ENCODE measurements at regions not wholly inside any gene's neighbourhood (a gene's known extent, or its start where the extent isn't known, plus 50 kb on each side); places are given as distances from the start of the nearest gene placed in this dataset.

DNA sequence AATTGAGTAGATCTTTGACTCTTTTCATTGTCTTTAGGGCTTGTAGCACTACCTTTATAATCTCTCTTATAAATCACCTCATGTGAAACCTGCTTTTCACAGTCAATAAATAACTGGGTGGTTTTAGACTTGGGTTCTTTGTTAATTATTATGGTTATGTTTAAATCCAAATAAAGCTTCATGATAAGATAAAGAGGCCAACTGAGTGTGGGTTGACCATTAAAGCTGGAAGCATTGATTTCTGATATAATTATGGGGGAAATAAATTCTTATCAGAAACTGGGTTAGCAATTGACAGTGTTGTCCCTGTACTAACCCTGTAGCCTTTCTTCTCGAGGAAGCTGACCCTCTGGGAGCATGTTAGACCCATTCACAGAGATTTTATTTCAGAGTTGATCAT is 384.7 kb upstream of the LCORL start:
- Mint-ChIP-seq H3K4me3 (no peak overlapping the region), H3K27ac (no peak overlapping the region)
- CTCF ChIA-PET, result no interaction called here

GRCh38 chr4:18405054-18405453 is 383.5 kb upstream of the LCORL start:
- no peak overlapping the region for H3K4me3 ChIP-seq (ENCODE audit: low read length)
- ChIA-PET POLR2A (no interaction called here), CTCF (no interaction called here)
- Mint-ChIP-seq H3K4me1 (peaks cover 0 to 2% (median 0%) of the 10 kb centered on the region in 7 donors), H3K27me3 (peaks cover 0 to 9% (median 7%) of the 10 kb centered on the region in 5 donors), H3K4me3 (no peak overlapping the region), H3K9me3 (peaks cover 0 to 2% (median 0%) of the 10 kb centered on the region in 11 donors), H3K36me3 (no peaks in the 10 kb centered on the region), H3K27ac (no peak overlapping the region)
- H3K4me1 ChIP-seq (ENCODE audit: control insufficient read depth in 2 of 2, insufficient read depth in 2 of 2, low read length in 2 of 2), result no peaks in the 10 kb centered on the region
- no peaks in the 10 kb centered on the region for H3K36me3 ChIP-seq (ENCODE audit: control insufficient read depth in 2 of 3, insufficient read depth in 3 of 3, low read length in 3 of 3)
- DNase-seq, result no peak
- no peaks in the 10 kb centered on the region for H3K27me3 ChIP-seq (ENCODE audit: control insufficient read depth in 2 of 2, insufficient read depth in 2 of 2, low read length in 2 of 2)
- H3K27ac ChIP-seq (ENCODE audit: low read depth, low read length), result no peak overlapping the region
- intact Hi-C loops (cut with micrococcal nuclease), result no loop called here
- ATAC-seq, result no peak
- no peaks in the 10 kb centered on the region for H3K9me3 ChIP-seq (ENCODE audit: control insufficient read depth in 2 of 3, low read length in 3 of 3)

More for the DNA sequence above, 384.7 kb upstream of the LCORL start:
- no peak for ATAC-seq
- H3K27me3 ChIP-seq (ENCODE audit: control insufficient read depth in 2 of 2, insufficient read depth in 2 of 2, low read length in 2 of 2), result no peaks in the 10 kb centered on the region
- H3K4me3 ChIP-seq (ENCODE audit: low read length), result no peak overlapping the region
- no peak for DNase-seq
- Mint-ChIP-seq H3K36me3 (no peaks in the 10 kb centered on the region), H3K4me1 (peaks cover 0 to 2% (median 0%) of the 10 kb centered on the region in 7 donors), H3K9me3 (peaks cover 0 to 2% (median 0%) of the 10 kb centered on the region in 11 donors), H3K27me3 (peaks cover 0 to 12% (median 6%) of the 10 kb centered on the region in 5 donors)
- intact Hi-C loops (cut with micrococcal nuclease), result no loop called here
- POLR2A ChIA-PET, result interaction anchor here (0.6 kb wide), 1 partner anchor 256 kb away, joined by 3 read pairs; no protein-coding TSS in a partner anchor
- no peaks in the 10 kb centered on the region for H3K9me3 ChIP-seq (ENCODE audit: control insufficient read depth in 2 of 3, low read length in 3 of 3)
- no peak overlapping the region for H3K27ac ChIP-seq (ENCODE audit: low read depth, low read length)
- H3K36me3 ChIP-seq (ENCODE audit: control insufficient read depth in 2 of 3, insufficient read depth in 3 of 3, low read length in 3 of 3), result no peaks in the 10 kb centered on the region
- H3K4me1 ChIP-seq (ENCODE audit: control insufficient read depth in 2 of 2, insufficient read depth in 2 of 2, low read length in 2 of 2), result no peaks in the 10 kb centered on the region

DNA sequence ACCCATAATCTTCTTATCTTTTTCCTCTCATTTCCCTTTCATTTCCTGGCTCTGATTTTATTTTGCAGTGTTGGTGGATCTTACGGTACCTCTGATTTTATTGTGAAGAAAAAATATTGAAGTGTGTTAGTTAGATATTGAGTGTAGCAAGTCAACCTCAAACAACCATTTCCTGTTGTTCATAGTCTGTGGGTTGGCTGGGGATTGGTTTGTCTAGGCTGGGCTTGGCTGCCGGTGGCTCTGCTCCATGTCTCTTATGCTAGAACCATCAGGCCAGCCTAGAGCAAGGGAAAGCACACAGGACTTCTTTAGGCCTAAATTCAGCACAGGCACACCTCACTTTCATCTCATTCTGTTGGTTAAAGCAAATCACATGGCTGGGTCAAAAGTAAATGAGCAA is 383.1 kb upstream of the LCORL start:
- CTCF ChIA-PET, result no interaction called here
- peaks cover 0 to 2% (median 0%) of the 10 kb centered on the region in 11 donors for H3K9me3 Mint-ChIP-seq
- H3K9me3 ChIP-seq (ENCODE audit: control insufficient read depth in 2 of 3, low read length in 3 of 3), result no peaks in the 10 kb centered on the region
- intact Hi-C loops (cut with micrococcal nuclease), result no loop called here
- no peak for DNase-seq
- no peaks in the 10 kb centered on the region for H3K36me3 Mint-ChIP-seq
- no peak for ATAC-seq
- peaks cover 0 to 2% (median 0%) of the 10 kb centered on the region in 7 donors for H3K4me1 Mint-ChIP-seq
- no peaks in the 10 kb centered on the region for H3K36me3 ChIP-seq (ENCODE audit: control insufficient read depth in 2 of 3, insufficient read depth in 3 of 3, low read length in 3 of 3)
- H3K4me3 Mint-ChIP-seq, result no peak overlapping the region
- H3K27ac ChIP-seq (ENCODE audit: low read depth, low read length), result no peak overlapping the region
- no peak overlapping the region for H3K4me3 ChIP-seq (ENCODE audit: low read length)
- H3K4me1 ChIP-seq (ENCODE audit: control insufficient read depth in 2 of 2, insufficient read depth in 2 of 2, low read length in 2 of 2), result no peaks in the 10 kb centered on the region
- H3K27me3 ChIP-seq (ENCODE audit: control insufficient read depth in 2 of 2, insufficient read depth in 2 of 2, low read length in 2 of 2), result no peaks in the 10 kb centered on the region
- peaks cover 0 to 10% (median 7%) of the 10 kb centered on the region in 5 donors for H3K27me3 Mint-ChIP-seq
- POLR2A ChIA-PET, result no interaction called here
- no peak overlapping the region for H3K27ac Mint-ChIP-seq

- Histone ChIP-seq H3K4me3 (ENCODE audit: low read length) (no peak overlapping the region), H3K36me3 (ENCODE audit: control insufficient read depth in 2 of 3, insufficient read depth in 3 of 3, low read length in 3 of 3) (no peaks in the 10 kb centered on the region), H3K4me1 (ENCODE audit: control insufficient read depth in 2 of 2, insufficient read depth in 2 of 2, low read length in 2 of 2) (no peaks in the 10 kb centered on the region), H3K27ac (ENCODE audit: low read depth, low read length) (no peak overlapping the region), H3K27me3 (ENCODE audit: control insufficient read depth in 2 of 2, insufficient read depth in 2 of 2, low read length in 2 of 2) (no peaks in the 10 kb centered on the region), H3K9me3 (ENCODE audit: control insufficient read depth in 2 of 3, low read length in 3 of 3) (no peaks in the 10 kb centered on the region)
- H3K9me3 Mint-ChIP-seq, result peaks cover 0 to 2% (median 0%) of the 10 kb centered on the region in 11 donors
- H3K4me3 Mint-ChIP-seq, result no peak overlapping the region
- H3K36me3 Mint-ChIP-seq, result no peaks in the 10 kb centered on the region
- DNase-seq (no peak), ATAC-seq (no peak)
- ChIA-PET CTCF (no interaction called here), POLR2A (no interaction called here)
- H3K27me3 Mint-ChIP-seq, result peaks cover 0 to 12% (median 9%) of the 10 kb centered on the region in 5 donors
- H3K27ac Mint-ChIP-seq, result no peak overlapping the region
- intact Hi-C loops (cut with micrococcal nuclease), result no loop called here
- H3K4me1 Mint-ChIP-seq, result peaks cover 0 to 2% (median 0%) of the 10 kb centered on the region in 7 donors
These were observed 381.8 kb upstream of the LCORL start for GRCh38 chr4:18403327-18403726.

- H3K9me3 ChIP-seq (ENCODE audit: control insufficient read depth in 2 of 3, low read length in 3 of 3), result no peaks in the 10 kb centered on the region
- no peaks in the 10 kb centered on the region for H3K36me3 Mint-ChIP-seq
- H3K4me3 Mint-ChIP-seq, result no peak overlapping the region
- H3K36me3 ChIP-seq (ENCODE audit: control insufficient read depth in 2 of 3, insufficient read depth in 3 of 3, low read length in 3 of 3), result no peaks in the 10 kb centered on the region
- peaks cover 0 to 12% (median 9%) of the 10 kb centered on the region in 5 donors for H3K27me3 Mint-ChIP-seq
- DNase-seq (no peak), ATAC-seq (no peak)
- CTCF ChIA-PET, result no interaction called here
- intact Hi-C loops (cut with micrococcal nuclease), result no loop called here
- no peak overlapping the region for H3K27ac Mint-ChIP-seq
- POLR2A ChIA-PET, result no interaction called here
- H3K4me1 ChIP-seq (ENCODE audit: control insufficient read depth in 2 of 2, insufficient read depth in 2 of 2, low read length in 2 of 2), result no peaks in the 10 kb centered on the region
- peaks cover 0 to 2% (median 0%) of the 10 kb centered on the region in 7 donors for H3K4me1 Mint-ChIP-seq
- no peak overlapping the region for H3K4me3 ChIP-seq (ENCODE audit: low read length)
- H3K27ac ChIP-seq (ENCODE audit: low read depth, low read length), result no peak overlapping the region
- no peaks in the 10 kb centered on the region for H3K27me3 ChIP-seq (ENCODE audit: control insufficient read depth in 2 of 2, insufficient read depth in 2 of 2, low read length in 2 of 2)
- H3K9me3 Mint-ChIP-seq, result peaks cover 0 to 2% (median 0%) of the 10 kb centered on the region in 11 donors
These were observed 380.3 kb upstream of the LCORL start for GRCh38 chr4:18401868-18402267.

GRCh38 chr4:18401425-18401824 is 379.9 kb upstream of the LCORL start:
- Mint-ChIP-seq H3K9me3 (peaks cover 0 to 2% (median 0%) of the 10 kb centered on the region in 11 donors), H3K36me3 (no peaks in the 10 kb centered on the region), H3K4me1 (peaks cover 0 to 2% (median 0%) of the 10 kb centered on the region in 7 donors), H3K27me3 (peaks cover 0 to 12% (median 9%) of the 10 kb centered on the region in 5 donors), H3K27ac (no peak overlapping the region), H3K4me3 (no peak overlapping the region)
- Histone ChIP-seq H3K4me1 (ENCODE audit: control insufficient read depth in 2 of 2, insufficient read depth in 2 of 2, low read length in 2 of 2) (no peaks in the 10 kb centered on the region), H3K9me3 (ENCODE audit: control insufficient read depth in 2 of 3, low read length in 3 of 3) (no peaks in the 10 kb centered on the region), H3K4me3 (ENCODE audit: low read length) (no peak overlapping the region), H3K36me3 (ENCODE audit: control insufficient read depth in 2 of 3, insufficient read depth in 3 of 3, low read length in 3 of 3) (no peaks in the 10 kb centered on the region), H3K27ac (ENCODE audit: low read depth, low read length) (no peak overlapping the region), H3K27me3 (ENCODE audit: control insufficient read depth in 2 of 2, insufficient read depth in 2 of 2, low read length in 2 of 2) (no peaks in the 10 kb centered on the region)
- CTCF ChIA-PET, result no interaction called here
- DNase-seq (no peak), ATAC-seq (no peak)
- intact Hi-C loops (cut with micrococcal nuclease), result no loop called here
- POLR2A ChIA-PET, result no interaction called here

- Histone ChIP-seq H3K9me3 (ENCODE audit: control insufficient read depth in 2 of 3, low read length in 3 of 3) (no peaks in the 10 kb centered on the region), H3K36me3 (ENCODE audit: control insufficient read depth in 2 of 3, insufficient read depth in 3 of 3, low read length in 3 of 3) (no peaks in the 10 kb centered on the region), H3K27me3 (ENCODE audit: control insufficient read depth in 2 of 2, insufficient read depth in 2 of 2, low read length in 2 of 2) (no peaks in the 10 kb centered on the region), H3K27ac (ENCODE audit: low read depth, low read length) (no peak overlapping the region), H3K4me1 (ENCODE audit: control insufficient read depth in 2 of 2, insufficient read depth in 2 of 2, low read length in 2 of 2) (no peaks in the 10 kb centered on the region), H3K4me3 (ENCODE audit: low read length) (no peak overlapping the region)
- peaks cover 0 to 4% (median 0%) of the 10 kb centered on the region in 11 donors for H3K9me3 Mint-ChIP-seq
- intact Hi-C loops (cut with micrococcal nuclease), result no loop called here
- H3K27ac Mint-ChIP-seq, result no peak overlapping the region
- H3K4me3 Mint-ChIP-seq, result no peak overlapping the region
- POLR2A ChIA-PET, result no interaction called here
- CTCF ChIA-PET, result no interaction called here
- H3K4me1 Mint-ChIP-seq, result no peaks in the 10 kb centered on the region
- peaks cover 0 to 12% (median 9%) of the 10 kb centered on the region in 5 donors for H3K27me3 Mint-ChIP-seq
- ATAC-seq (no peak), DNase-seq (no peak)
- no peaks in the 10 kb centered on the region for H3K36me3 Mint-ChIP-seq
These were observed 377.1 kb upstream of the LCORL start for GRCh38 chr4:18398661-18399060.
